ENCODE measurements at regions not wholly inside any gene's neighbourhood (a gene's known extent, or its start where the extent isn't known, plus 50 kb on each side); places are given as distances from the start of the nearest gene placed in this dataset.
"Not testable (repeated sequence)": the region's sequence is repeated elsewhere in the genome, so short reads cannot be mapped to it uniquely, and the experiment has no call there.

DNA sequence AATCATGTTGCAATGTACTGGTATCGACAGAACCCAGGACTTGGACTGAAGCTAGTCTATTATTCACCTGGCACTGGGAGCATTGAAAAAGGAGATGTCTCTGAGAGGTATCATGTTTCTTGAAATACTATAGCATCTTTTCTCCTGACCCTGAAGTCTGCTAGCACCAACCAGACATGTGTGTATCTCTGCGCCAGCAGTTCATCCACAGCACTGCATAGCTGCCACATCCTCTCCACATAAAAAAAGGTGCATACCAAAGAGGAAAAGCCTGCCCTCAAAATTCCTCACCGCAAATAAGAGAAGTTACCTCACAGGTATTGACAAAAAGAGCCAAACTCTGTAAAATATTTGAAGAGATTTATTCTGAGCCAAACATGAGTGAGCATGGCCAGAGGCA, 99.5 kb upstream of the PRSS3 start:
- DNase-seq: no peak

DNA sequence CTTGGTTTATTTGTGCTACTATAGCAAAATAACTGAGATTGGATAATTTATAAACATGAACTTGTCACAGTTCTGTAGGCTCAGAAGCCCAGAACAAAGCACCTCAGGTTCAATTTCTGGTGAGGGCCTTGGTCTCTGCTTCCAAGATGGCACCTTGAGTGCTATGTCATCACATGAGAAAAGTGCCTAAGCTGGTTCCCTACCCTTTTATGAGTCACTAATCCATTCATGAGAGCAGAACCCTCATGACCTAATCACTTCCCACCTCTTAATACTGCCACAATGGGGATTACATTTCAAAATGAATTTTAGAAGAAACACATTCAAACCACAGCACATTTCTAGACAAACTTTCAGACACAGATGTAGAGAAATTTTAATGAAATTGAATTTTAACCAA, 98.2 kb upstream of the PRSS3 start:
- no peak for DNase-seq

DNA sequence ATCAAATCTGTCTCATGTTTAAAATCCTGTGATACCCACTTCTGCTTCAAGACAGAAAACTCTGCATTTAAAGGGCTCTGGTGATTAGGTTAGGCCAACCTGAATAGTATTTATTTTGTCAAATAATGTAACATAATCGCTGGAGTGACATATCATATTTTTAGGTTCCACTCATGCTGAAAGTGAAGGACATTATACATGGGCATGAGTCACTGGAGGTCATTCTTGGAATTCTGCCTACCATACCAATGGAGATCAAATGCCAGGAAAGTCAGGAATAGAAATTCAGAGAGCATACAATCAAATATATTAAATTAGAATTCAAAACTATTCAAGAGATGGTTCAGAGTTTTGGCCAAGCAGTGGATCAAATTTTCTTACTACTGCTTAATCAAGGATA, 97.1 kb upstream of the PRSS3 start:
- no peak for DNase-seq

DNA sequence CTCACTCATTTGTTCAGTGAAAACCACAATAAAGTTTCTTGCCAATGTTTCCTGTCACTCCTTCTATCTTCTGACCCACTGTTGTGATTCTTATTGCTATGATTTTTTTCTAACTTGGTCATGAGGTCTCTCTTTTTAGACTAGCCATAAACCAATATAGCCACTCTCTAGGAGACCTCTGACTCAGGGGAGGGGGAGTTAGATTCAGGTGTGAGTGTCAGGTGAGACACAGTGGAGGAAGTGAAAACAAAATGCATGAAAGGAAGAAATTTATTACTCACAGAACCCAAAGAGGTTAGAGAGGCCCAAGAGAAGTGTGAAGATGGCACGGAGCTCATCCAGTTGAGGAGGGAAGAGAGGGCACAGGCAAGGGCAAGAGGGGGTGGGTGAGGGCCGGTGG, 94.4 kb upstream of the PRSS3 start:
- DNase-seq: not testable (repeated sequence)

DNA sequence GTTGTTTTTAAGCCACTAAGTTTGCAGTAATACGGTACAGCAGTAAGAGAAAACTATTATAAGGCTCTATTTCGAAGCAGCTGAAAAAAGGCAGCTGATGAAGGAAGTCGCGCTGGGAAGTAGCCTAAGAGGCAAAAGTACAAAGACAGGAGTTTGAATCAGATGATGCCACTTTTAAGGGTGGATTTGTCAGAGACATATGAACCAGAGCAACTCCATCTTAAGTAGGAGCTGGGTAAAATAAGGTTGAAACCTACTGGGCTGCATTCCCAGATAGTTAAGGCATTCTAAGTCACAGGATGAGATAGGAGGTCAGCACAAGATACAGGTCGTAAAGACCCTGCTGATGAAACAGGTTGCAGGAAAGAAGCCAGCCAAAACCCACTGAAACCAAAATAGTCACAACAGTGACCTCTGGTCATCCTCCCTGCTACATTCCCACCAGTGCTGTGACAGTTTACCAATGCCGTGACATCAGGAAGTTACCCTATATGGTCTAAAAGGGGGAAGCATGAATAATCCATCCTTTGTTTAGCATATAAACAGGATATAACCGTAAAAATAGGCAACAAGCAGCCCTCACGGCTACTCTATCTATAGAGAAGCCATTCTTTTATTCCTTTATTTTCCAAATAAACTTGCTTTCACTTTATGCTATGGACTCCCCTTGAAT, 91.8 kb upstream of the PRSS3 start:
- no peak for DNase-seq

DNA sequence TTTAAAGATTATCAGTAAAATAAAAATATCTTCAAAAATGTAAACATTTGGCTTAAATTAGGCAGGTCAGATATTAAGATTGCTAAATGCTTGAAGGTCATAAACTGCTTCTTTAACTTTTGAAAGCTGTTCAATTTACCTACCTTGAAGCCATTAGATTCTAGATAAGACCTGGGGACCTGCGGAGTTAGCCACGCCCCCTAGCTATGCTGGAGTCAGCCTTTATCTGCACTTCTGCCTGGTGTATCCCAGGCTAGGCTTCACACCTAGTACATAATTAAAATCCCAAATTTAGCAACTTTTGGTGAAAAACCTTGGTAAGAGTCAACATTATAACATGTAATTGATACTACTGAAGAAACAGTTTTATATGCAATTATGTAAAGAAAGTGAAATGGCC, 89.9 kb upstream of the PRSS3 start:
- not testable (repeated sequence) for DNase-seq

DNA sequence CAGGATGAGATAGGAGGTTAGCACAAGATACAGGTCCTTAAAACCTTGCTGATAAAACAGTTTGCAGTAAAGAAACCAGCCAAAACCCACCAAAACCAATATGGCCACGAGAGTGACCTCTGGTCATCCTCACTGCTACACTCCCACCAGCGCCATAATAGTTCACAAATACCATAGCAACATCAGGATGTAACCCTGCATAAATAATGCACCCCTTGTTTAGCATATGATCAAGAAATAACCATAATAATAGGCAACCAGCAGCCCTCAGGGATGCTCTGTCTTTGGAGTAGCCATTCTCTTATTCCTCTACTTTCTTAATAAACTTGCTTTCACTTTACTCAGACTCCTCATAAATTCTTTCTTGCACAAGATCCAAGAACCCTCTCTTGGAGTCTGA, 86.9 kb upstream of the PRSS3 start:
- DNase-seq: no peak

DNA sequence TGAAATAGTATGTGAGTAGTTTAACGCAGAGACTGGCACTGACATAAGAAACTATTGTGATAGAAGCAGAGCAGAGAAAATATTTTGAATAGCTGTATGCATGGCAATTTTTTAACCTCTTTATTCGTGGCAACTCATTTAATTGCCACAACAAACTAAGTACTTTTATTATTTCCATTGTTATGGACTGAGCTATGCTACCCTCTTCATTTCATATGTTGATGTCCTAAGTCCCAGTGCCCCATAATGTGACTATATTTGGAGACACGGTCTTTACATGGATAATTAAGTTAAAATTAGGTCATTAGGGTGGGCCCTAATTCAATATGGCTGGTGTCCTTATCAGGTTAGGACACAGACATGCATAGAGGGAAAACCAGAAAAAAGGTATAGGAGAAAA, 86.1 kb upstream of the PRSS3 start:
- DNase-seq: no peak

DNA sequence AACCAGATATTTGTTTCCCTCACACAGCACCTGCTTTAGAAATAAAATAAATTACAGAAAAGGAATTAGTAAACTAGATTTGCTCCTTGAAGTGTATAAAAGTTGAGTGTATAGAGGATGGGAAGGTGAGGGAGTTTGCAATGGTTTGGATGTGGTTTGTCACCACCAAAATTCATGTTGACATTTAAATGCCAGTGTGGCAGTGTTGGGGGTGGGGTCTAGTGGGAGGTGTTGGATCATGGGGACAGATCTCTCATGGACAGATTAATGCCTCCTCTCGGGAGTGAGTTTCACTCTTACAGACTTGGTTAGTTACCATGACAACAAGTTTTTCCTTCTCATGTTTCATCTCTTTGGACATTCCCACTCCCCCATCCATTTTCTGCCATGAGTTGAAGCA, 83.9 kb upstream of the PRSS3 start:
- not testable (repeated sequence) for DNase-seq

DNA sequence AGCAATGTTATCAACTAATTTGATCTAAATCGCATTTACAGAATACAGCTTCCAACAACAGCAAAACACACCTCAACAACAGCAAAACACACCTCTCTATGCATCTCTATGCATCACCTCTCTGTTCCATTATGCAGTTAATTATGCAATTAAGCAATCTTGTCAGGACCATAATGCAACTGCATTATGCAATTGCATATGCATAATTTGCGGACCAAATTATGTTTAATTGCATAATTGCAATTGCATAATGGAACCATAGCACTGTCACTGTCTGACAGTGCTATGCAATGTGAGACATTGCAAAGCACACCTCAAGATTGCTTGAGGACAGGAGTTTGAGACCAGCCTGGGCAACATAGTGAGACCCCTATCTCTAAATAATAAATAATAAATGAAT, 80.4 kb upstream of the PRSS3 start:
- no peak for DNase-seq

DNA sequence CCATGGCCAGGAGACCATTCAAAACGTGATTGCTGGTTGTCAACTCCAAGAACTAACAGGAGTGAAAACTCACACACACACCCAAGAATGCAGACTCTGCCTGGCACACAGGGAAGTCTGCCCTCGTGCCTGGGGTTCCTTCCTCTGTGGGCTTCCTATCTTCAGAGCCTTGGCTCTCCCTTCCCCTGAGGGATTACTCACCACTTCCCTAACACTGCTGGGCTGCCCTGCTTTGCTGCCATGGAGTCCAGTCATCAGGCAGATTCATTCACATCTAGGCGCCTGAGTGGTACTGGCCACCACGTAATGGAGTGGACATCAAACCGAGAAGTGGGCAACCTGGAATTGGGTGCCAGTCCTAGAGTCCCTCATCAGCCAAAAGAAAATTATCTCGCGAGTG, 76.4 kb upstream of the PRSS3 start:
- no peak for DNase-seq

DNA sequence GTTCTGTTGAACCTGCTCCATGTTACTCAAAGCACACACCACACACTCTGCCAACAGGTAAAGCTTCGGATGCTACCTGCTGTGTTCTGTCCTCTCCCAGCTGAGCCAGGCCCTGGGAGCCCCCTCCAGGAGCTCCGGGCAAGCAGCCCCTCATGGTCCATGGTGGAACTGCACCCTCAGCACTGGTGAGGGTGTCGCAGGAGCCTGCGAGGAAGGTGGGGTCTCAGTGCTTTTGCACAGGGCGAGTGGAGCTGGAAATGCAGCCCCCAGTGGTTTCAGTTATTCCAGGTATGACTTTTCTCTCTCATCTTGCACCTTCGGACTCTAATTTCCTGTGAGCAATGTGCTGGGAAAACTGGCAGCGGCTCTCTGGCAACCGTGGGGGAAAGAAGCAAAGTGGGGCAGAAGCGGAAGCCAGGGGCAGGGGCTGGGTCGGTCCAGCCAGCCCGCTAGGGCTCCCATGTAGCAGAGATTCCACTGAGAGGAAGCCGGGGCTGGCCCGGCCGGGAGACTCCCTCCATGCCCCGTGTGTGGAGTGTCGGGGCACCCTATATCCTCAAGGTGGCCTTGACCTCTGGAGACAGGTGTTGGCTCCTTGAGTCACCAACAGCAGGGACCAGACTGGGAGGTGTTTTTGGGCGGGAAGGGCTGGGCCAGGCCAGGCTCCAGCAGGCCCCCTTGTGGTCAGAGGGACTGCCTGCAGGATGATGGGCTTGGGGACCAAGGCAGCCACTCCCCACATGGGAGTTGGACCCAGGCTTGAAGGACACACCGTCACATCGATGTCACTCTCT, 75.6 kb upstream of the PRSS3 start:
- DNase-seq: no peak

DNA sequence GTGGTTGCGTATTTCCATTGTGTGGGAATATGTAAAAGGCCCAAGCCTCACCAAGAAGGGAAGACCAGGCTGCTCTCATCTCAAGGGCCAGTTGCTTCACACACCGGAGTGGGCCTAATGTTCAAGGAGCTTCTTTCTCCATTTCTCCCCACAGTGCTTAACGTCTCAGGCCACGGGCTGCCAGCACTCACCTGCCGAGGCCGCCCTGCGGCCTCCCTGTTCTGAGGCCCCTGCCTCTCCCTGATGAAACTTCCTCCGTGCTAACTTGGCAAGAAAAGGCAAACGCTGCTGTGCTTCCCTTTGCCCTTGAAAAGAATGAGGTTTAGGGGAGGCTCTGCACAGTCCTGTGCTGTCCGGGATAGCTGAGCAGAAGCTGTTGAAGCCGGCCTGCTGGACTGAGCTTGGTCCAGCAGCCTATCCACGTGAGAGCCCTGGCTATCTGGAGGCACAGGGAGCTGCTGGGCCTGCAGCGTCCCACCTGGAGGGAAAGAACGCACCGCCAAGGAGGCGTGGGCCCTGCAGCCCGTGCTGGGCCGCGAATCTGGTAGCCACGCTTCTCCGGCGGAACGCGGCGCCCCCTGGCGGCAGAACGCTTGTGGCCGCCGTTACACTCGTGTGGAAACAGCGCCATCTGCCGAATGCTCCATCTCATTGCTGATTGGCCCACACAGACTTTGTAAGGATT, 73.5 kb upstream of the PRSS3 start:
- peak; percentile 77 for DNase-seq

DNA sequence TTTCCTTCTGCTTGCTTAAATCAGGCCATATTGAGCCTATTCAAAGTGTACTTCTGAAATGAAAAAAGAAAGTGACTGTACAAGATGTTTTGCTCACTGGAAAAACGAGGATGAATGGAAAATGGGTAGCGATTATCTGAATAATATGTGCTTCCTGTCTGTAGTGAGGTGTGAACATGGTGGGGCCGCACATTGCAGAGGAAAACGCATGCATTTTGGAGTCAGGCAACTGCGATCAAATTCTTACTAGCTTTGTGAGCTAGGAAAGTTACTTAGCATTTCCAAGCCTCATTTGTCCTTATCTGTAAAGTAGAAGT, 73.0 kb upstream of the PRSS3 start:
- DNase-seq: no peak

DNA sequence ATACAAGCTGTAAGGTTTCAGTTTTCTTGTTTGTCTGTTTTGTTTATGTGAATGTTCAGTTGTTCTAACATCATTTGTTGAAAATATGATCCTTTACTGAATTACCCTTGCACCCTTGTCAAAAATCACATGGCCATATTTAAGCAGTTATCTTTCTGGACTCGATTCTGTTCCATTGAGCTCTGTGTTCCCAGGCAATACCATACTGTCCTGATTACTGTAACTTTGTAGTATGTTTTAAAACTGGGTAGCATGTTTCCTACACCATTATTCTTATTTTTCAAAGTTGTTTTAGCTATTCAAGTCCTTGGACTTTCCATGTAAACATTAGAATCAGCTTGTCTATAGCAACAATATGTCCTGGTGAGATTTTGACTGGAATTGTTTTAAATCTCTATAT, 66.7 kb upstream of the PRSS3 start:
- DNase-seq: no peak

DNA sequence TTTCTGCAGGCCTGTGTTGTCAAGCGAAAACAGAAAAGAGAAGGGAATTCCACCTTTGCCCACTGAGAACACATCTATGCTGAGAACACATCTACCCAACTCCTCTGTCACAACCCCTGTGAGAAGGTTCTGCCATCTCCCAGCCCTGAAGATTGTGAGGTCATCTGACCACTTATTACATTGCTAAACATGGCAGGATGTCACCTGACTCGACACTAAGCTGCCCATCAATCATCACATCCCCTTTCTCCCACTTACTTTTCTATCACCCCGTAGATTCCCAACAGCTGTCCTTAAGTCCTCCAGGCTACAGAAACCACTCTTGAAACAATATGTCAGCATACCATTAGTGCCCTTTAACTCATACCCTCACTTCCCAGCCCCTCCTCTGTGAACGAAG, 64.2 kb upstream of the PRSS3 start:
- no peak for DNase-seq

DNA sequence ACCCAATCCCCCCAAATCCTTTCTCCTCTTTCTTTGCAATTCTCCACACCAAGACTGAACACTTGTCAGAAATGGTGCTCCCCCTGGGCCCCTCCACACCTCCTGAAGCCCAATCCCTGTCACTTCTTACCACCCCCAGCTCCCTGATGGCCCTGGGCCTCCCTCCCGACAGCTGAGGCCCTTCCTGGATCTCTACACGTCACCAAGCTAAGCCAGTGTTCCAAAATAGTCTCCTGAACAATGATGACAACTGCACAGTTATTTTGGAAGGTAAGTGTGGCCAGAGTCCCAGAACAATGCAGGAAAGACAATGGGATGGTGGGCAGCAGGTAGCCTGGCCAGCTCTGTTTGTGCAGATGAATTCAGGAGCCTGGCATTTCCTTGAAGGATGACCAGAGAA, 63.7 kb upstream of the PRSS3 start:
- no peak for DNase-seq

DNA sequence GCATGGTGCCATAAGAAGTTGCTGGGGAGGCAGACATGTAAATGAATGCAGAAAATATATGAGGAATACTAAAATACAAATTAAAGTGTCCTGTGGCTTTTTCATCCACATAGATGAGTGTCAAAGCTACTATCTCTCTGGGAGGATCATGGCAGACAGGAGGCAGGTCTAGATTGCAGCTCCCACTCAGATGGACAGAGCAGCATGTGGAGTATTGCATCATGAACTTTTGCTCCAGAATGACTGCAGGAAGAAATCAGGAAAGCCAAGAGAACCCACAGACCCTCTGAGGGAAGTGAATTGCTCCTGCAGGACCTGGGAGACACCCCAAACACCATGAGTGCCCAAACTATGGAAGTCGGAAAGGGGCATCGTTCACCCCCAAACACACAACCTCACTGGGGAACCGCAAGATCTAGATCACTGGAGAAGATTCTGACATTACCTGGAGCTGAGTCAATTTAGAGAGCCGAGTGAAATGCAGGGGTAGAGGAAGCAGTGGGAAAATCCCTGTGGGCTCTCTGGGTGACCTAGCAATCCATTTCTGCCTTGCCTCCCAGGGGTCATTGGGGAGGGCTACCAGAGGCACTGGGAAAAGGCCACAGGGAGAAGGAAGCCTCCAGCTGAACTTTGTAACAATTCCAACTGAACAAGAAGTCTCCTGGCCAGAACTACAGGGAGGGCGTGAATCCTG, 61.0 kb upstream of the PRSS3 start:
- DNase-seq: not testable (repeated sequence)

DNA sequence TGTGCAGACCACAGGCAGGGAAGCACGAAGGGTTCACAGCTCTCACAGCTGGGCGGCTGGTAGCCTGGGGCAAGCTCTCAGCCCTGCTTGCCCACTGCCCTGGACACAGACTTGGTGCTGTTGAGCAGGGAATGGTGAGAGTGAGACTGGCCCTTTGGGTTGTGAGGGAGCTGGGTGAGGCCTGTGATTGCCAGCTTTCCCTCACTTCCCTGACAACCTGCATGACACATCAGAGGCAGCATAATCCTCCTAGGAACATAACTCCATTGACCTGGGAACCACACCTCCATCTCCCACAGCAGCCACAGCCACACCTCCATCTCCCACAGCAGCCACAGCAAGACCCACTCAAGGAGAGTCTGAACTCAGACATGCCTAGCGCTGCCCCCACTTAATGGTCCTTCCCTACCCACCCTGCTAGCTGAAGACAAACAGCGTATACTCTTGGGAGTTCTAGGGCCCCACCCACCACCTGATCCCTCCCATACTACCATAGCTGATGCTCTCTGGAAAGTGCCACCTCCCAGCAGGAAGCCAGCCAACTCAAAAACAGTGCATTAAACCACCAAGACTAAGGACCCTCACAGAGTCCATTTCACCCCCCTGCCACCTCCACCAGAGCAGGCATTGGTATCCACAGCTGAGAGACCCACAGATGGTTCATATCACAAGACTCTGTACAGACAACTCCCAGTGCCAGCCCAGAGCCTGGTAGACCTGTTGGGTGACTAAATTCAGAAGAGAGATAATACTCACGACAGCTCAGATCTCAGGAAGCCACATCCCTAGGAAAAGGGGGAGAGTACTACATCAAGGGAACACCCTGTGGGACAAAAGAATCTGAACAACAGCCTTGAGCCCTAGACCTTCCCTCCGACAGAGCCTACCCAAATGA, 60.2 kb upstream of the PRSS3 start:
- not testable (repeated sequence) for DNase-seq

DNA sequence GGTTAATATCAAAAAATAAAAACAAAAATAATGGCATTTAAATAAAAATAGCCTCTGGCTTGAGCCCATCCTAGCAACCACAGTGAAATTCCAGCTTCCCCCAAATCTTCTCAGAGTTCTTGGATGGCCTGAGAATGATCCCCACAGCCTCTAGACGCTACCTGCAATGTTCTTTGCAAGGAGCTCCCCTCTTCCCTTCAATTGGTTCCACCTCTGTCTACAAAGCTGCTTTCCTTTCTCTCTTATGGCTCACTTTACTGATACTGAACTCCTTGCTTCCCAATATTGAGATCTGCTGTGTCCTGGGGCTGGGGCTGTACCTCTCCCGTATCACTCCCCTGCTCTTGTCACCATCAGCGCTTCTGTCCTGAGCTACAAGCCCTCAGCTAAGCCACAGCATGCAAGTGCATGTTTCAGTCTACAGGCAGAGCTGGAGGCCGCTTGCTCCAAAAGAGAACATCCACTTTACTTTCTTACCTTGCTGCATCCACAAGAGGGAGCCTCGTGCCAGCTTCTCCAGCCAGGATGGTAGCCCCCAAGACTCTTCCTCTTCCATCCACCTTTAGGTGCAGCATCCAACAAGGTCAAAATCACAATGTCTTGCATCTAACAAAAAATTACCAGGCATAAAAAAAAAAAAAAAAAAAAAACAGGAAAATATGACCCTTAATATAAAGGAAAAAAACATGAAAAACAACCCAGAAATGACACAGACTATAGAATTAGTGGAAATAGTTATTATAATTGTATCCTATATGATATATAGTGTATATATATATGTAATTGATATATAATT, 57.4 kb upstream of the PRSS3 start:
- peak; percentile 3 for DNase-seq

DNA sequence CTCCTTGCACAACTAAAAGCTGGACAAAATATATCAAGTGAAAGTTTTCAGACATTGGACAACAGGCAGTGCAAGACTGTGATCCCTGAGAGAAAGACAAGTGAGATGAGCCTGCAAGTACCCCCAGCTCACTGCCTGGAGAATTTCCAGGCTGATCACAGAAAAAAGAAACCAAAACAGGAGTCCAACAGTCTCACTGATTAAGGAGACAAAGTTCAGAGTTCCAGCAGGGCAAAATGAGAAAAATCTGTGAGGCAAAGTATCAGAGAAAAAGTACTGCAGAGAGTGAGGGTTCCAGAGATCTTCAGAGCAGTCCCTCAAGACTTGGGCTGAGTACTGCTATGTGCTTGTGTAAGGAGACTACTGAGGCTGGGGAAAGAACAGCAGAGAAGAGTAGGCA, 56.0 kb upstream of the PRSS3 start:
- DNase-seq: no peak

DNA sequence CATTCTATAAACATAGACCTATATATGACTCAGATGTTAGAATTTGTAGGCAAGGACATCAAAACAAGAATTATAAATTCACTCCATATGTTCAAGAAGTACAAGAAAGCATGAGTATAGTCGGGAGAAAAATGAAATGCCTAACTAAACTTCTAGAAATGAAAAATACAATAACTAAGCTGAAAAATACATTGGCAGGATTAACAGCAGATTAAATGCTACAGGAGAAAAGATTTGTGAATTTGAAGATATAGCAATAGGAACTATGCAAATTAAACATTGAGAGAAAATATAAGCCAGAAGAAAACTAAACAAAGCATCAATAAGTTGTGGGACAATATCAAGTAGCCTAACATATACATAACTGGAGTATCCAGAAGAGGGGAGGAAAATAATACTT, 55.3 kb upstream of the PRSS3 start:
- DNase-seq: no peak
